KMS-11 (cell line): ENCODE measurements at regions not wholly inside any gene's neighbourhood (a gene's known extent, or its start where the extent isn't known, plus 50 kb on each side); places are given as distances from the start of the nearest gene placed in this dataset.

Experiments
- H2AFZ ChIP-seq: fragments of 200-600 bp; sonication (generic); 2 replicates; pipeline ENCODE4 v1.6.1; 2016; ENCODE audit warnings: antibody characterized with exemption, mixed run types, low read depth
- H3K27ac ChIP-seq: fragments of 200-600 bp; sonication (generic); 2 replicates; pipeline ENCODE4 v1.6.1; 2016; ENCODE audit warnings: mild to moderate bottlenecking, mixed run types
- H3K27me3 ChIP-seq: fragments of 200-600 bp; sonication (generic); 2 replicates; pipeline ENCODE4 v1.6.1; 2017; ENCODE audit warnings: mild to moderate bottlenecking, low read depth, mixed run types, moderate library complexity; ENCODE audit not compliant: insufficient read depth
- H3K36me3 ChIP-seq: fragments of 200-600 bp; sonication (generic); 2 replicates; pipeline ENCODE4 v1.6.1; 2017; ENCODE audit warnings: mild to moderate bottlenecking, mixed run types; ENCODE audit not compliant: insufficient read depth
- H3K4me1 ChIP-seq: fragments of 200-600 bp; sonication (generic); 2 replicates; pipeline ENCODE4 v1.6.1; 2016; ENCODE audit warnings: mild to moderate bottlenecking, low read depth, mixed run types; ENCODE audit not compliant: poor library complexity, severe bottlenecking
- H3K4me2 ChIP-seq: fragments of 200-600 bp; sonication (generic); 2 replicates; pipeline ENCODE4 v1.7.0; 2016; ENCODE audit warnings: mild to moderate bottlenecking, mixed run types
- H3K4me3 ChIP-seq: fragments of 200-600 bp; sonication (generic); IDR thresholded peaks from 2 replicates; pipeline ENCODE4 v1.6.1; 2017; ENCODE audit warnings: low read depth, low read length, mixed read lengths; ENCODE audit not compliant: insufficient read depth
- H3K79me2 ChIP-seq: fragments of 200-600 bp; sonication (generic); 2 replicates; pipeline ENCODE4 v1.6.1; 2016; ENCODE audit warnings: low read depth, mixed run types; ENCODE audit not compliant: insufficient read depth
- H3K9ac ChIP-seq: fragments of 200-600 bp; sonication (generic); 2 replicates; pipeline ENCODE4 v1.6.1; 2016; ENCODE audit warnings: mild to moderate bottlenecking, mixed run types
- H4K20me1 ChIP-seq: fragments of 200-600 bp; sonication (generic); 2 replicates; pipeline ENCODE4 v1.6.1; 2016; ENCODE audit warnings: mild to moderate bottlenecking, mixed run types; ENCODE audit not compliant: insufficient read depth
- TF ChIP-seq, protein P1 (sequence below): fragments of 200-600 bp; sonication (generic); conservative IDR thresholded peaks from 2 replicates; pipeline ENCODE4 v1.6.1; 2017; ENCODE audit warnings: low read depth, mild to moderate bottlenecking, antibody characterized with exemption, low read length, moderate library complexity, mixed read lengths

GRCh38 chr21:41043014-41043413 is 124.9 kb upstream of the BACE2 start:
- no peak overlapping the region for H2AFZ ChIP-seq
- no peak overlapping the region for H3K27ac ChIP-seq
- no peaks in the 10 kb centered on the region for H3K79me2 ChIP-seq
- H3K4me1 ChIP-seq, result no peaks in the 10 kb centered on the region
- H3K9ac ChIP-seq, result no peak overlapping the region
- H3K4me2 ChIP-seq, result no peak overlapping the region
- no peak overlapping the region for H3K4me3 ChIP-seq
- TF ChIP-seq, protein P1, sequence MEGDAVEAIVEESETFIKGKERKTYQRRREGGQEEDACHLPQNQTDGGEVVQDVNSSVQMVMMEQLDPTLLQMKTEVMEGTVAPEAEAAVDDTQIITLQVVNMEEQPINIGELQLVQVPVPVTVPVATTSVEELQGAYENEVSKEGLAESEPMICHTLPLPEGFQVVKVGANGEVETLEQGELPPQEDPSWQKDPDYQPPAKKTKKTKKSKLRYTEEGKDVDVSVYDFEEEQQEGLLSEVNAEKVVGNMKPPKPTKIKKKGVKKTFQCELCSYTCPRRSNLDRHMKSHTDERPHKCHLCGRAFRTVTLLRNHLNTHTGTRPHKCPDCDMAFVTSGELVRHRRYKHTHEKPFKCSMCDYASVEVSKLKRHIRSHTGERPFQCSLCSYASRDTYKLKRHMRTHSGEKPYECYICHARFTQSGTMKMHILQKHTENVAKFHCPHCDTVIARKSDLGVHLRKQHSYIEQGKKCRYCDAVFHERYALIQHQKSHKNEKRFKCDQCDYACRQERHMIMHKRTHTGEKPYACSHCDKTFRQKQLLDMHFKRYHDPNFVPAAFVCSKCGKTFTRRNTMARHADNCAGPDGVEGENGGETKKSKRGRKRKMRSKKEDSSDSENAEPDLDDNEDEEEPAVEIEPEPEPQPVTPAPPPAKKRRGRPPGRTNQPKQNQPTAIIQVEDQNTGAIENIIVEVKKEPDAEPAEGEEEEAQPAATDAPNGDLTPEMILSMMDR, result peak; percentile 31; the same call in 1 of the 2 replicates
- H4K20me1 ChIP-seq, result no peaks in the 10 kb centered on the region
- no peaks in the 10 kb centered on the region for H3K27me3 ChIP-seq
- H3K36me3 ChIP-seq, result no peaks in the 10 kb centered on the region

GRCh38 chr21:41045534-41046268 is 122.3 kb upstream of the BACE2 start:
- H2AFZ ChIP-seq, result no peak overlapping the region
- H3K9ac ChIP-seq, result no peak overlapping the region
- H3K4me1 ChIP-seq, result no peaks in the 10 kb centered on the region
- H3K27ac ChIP-seq, result no peak overlapping the region
- no peaks in the 10 kb centered on the region for H3K27me3 ChIP-seq
- H3K4me2 ChIP-seq, result no peak overlapping the region
- H3K36me3 ChIP-seq, result no peaks in the 10 kb centered on the region
- H3K4me3 ChIP-seq, result no peak overlapping the region
- TF ChIP-seq, protein P1, result no peak
- H3K79me2 ChIP-seq, result no peaks in the 10 kb centered on the region
- no peaks in the 10 kb centered on the region for H4K20me1 ChIP-seq

DNA sequence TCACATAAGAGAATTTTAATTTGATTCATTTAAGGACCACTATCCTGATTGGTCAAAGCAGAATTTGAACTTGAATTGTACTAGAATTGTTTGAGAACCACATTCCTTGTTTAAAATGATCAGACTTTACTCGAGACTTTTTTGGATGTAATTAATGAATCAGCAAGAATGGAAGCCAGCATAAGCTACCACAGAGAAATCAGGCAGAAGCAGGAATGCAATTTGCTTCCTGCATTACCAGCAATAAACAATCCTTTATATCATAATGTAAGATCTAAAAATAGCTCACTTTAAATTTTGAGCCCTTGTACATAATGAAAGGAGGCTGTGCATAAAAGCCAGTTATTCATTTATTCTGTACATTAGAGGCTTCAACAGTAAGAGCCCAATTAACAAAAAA is 119.8 kb upstream of the BACE2 start:
- Histone ChIP-seq H3K4me3 (no peak overlapping the region), H2AFZ (no peak overlapping the region), H3K27me3 (no peaks in the 10 kb centered on the region), H3K27ac (no peak overlapping the region), H3K4me1 (no peaks in the 10 kb centered on the region), H3K36me3 (no peaks in the 10 kb centered on the region), H3K79me2 (no peaks in the 10 kb centered on the region), H3K9ac (no peak overlapping the region), H3K4me2 (no peak overlapping the region), H4K20me1 (no peaks in the 10 kb centered on the region)
- TF ChIP-seq, protein P1, result no peak

DNA sequence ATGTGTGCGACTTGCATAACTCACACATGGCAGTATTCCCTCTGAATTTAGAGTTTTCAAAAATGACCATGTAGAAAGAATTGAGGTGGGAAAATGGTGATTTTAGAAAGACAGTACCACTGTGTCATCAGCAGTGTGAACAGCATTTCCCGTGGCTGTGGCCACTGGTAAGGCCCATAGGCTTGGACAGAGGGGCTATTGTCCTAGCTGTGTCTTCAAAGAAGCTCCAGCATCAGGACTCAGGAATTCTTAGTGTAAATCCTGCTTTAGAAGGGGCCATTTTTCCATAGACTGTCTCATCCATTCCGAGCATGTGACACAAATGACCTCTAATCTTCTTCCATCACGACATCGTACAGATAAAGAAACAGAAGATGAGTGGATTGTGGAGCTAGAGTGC is 119.3 kb upstream of the BACE2 start:
- Histone ChIP-seq H3K27ac (no peak overlapping the region), H3K4me3 (no peak overlapping the region), H3K79me2 (no peaks in the 10 kb centered on the region), H4K20me1 (no peaks in the 10 kb centered on the region), H2AFZ (no peak overlapping the region), H3K36me3 (no peaks in the 10 kb centered on the region), H3K27me3 (no peaks in the 10 kb centered on the region), H3K4me2 (no peak overlapping the region), H3K4me1 (no peaks in the 10 kb centered on the region), H3K9ac (no peak overlapping the region)
- TF ChIP-seq, protein P1, result no peak
